ENCODE measurements at regions not wholly inside any gene's neighbourhood (a gene's known extent, or its start where the extent isn't known, plus 50 kb on each side); places are given as distances from the start of the nearest gene placed in this dataset.

GRCh38 chr7:155865830-155866525, 53.7 kb upstream of the SHH start:
- H3K9ac ChIP-seq: no peak overlapping the region
- H3K4me2 ChIP-seq: no peak overlapping the region
- no peaks in the 10 kb centered on the region for H3K4me1 ChIP-seq
- no peak overlapping the region for H3K27ac ChIP-seq
- no peaks in the 10 kb centered on the region for H3K27me3 ChIP-seq
- TF ChIP-seq Cebpa-rat (IDR thresholded peaks at IDR 0.05): no peak
- peaks cover 0 to 2% (median 0%) of the 10 kb centered on the region in 11 experiments; a peak in 1 of 22 replicates for H4K20me1 ChIP-seq
- H3K36me3 ChIP-seq: no peaks in the 10 kb centered on the region
- H3K9me3 ChIP-seq (replicated peaks in 1 of 11): peaks cover 0 to 13% (median 6%) of the 10 kb centered on the region in 11 experiments; a peak in 8 of 22 replicates
- H3K4me3 ChIP-seq: no peak overlapping the region

- Histone ChIP-seq H3K27ac (no peak overlapping the region), H3K4me3 (no peak overlapping the region), H3K27me3 (no peaks in the 10 kb centered on the region), H3K9ac (no peak overlapping the region), H4K20me1 (peaks cover 0 to 2% (median 0%) of the 10 kb centered on the region in 11 experiments; a peak in 1 of 22 replicates), H3K36me3 (no peaks in the 10 kb centered on the region), H3K4me1 (no peaks in the 10 kb centered on the region), H3K4me2 (no peak overlapping the region), H3K9me3 (replicated peaks in 1 of 11) (peaks cover 0 to 13% (median 6%) of the 10 kb centered on the region in 11 experiments; a peak in 8 of 22 replicates)
- TF ChIP-seq Cebpa-rat (IDR thresholded peaks at IDR 0.05): no peak
Observed at GRCh38 chr7:155864991-155865690, 52.9 kb upstream of the SHH start.

- Histone ChIP-seq H3K27me3 (no peaks in the 10 kb centered on the region), H3K4me2 (no peak overlapping the region), H3K4me3 (no peak overlapping the region), H3K9me3 (replicated peaks in 1 of 11) (peaks cover 0 to 11% (median 6%) of the 10 kb centered on the region in 11 experiments; a peak in 8 of 22 replicates), H3K36me3 (no peaks in the 10 kb centered on the region), H4K20me1 (peaks cover 0 to 2% (median 0%) of the 10 kb centered on the region in 11 experiments; a peak in 1 of 22 replicates), H3K9ac (no peak overlapping the region), H3K4me1 (no peaks in the 10 kb centered on the region), H3K27ac (no peak overlapping the region)
- TF ChIP-seq Cebpa-rat (IDR thresholded peaks at IDR 0.05): no peak
Observed at GRCh38 chr7:155864271-155864985, 52.2 kb upstream of the SHH start.

- Histone ChIP-seq H3K9me3 (replicated peaks in 1 of 11) (peaks cover 0 to 4% (median 0%) of the 10 kb centered on the region in 11 experiments; a peak in 2 of 22 replicates), H3K36me3 (no peaks in the 10 kb centered on the region), H3K27ac (no peak overlapping the region), H3K27me3 (no peaks in the 10 kb centered on the region), H3K4me1 (no peaks in the 10 kb centered on the region), H3K4me3 (no peak overlapping the region), H4K20me1 (peaks cover 0 to 2% (median 0%) of the 10 kb centered on the region in 11 experiments; a peak in 1 of 22 replicates), H3K9ac (no peak overlapping the region), H3K4me2 (no peak overlapping the region)
- no peak for TF ChIP-seq Cebpa-rat (IDR thresholded peaks at IDR 0.05)
Observed at GRCh38 chr7:155863721-155864151, 51.5 kb upstream of the SHH start.

- Histone ChIP-seq H3K4me2 (no peak overlapping the region), H3K27me3 (no peaks in the 10 kb centered on the region), H3K9me3 (replicated peaks in 1 of 11) (no peaks in the 10 kb centered on the region), H3K36me3 (no peaks in the 10 kb centered on the region), H4K20me1 (peaks cover 0 to 2% (median 0%) of the 10 kb centered on the region in 11 experiments; a peak in 1 of 22 replicates), H3K4me1 (no peaks in the 10 kb centered on the region), H3K4me3 (no peak overlapping the region), H3K27ac (no peak overlapping the region), H3K9ac (no peak overlapping the region)
- no peak for TF ChIP-seq Cebpa-rat (IDR thresholded peaks at IDR 0.05)
Observed at GRCh38 chr7:155862123-155862892, 50.0 kb upstream of the SHH start.

Data from BLaER1 treated with 17β-estradiol and CSF1 and Interleukin-3, amounts not matched to agents 10 nM and 100 nM (cell line).